Stomach (tissue), 4 donors: ENCODE measurements at regions not wholly inside any gene's neighbourhood (a gene's known extent, or its start where the extent isn't known, plus 50 kb on each side); places are given as distances from the start of the nearest gene placed in this dataset.

ENCODE experiments used
- CTCF ChIP-seq, 7 experiments: fragments of 450-650 bp in 4 of 7; fragments of 200-600 bp in 3 of 7; sonication (generic) in 3 of 7; IDR thresholded peaks; one replicate each; pipeline ENCODE4 v1.5.1; 2016 to 2019; ENCODE audit warnings: antibody characterized with exemption in 7 of 7, control low read depth in 2 of 7, mild to moderate bottlenecking in 1 of 7
- POLR2A ChIP-seq, 4 donors: fragments of 450-650 bp; IDR thresholded peaks; one replicate each; pipeline ENCODE4 v1.6.1; 2016; ENCODE audit warnings: antibody characterized with exemption in 4 of 4, control low read depth in 2 of 4, mild to moderate bottlenecking in 1 of 4, moderate library complexity in 1 of 4
- POLR2AphosphoS5 ChIP-seq, 3 donors: sonication (generic); formaldehyde crosslinking; IDR thresholded peaks; one replicate each; pipeline ENCODE4 v1.6.1; 2016; ENCODE audit warnings: antibody characterized with exemption in 3 of 3

GRCh38 chr1:115560027-115560426, 81.7 kb upstream of the VANGL1 start:
- TF ChIP-seq CTCF (IDR thresholded peaks at IDR 0.05) (no peak), POLR2A (IDR thresholded peaks at IDR 0.05) (no peak), POLR2AphosphoS5 (IDR thresholded peaks at IDR 0.05) (no peak)
